ENCODE measurements at regions not wholly inside any gene's neighbourhood (a gene's known extent, or its start where the extent isn't known, plus 50 kb on each side); places are given as distances from the start of the nearest gene placed in this dataset.
A peak's percentile ranks its signal among the peaks of the same experiment; 100 is the strongest.

GRCh38 chr1:175894581-175894980 lies 151.2 kb upstream of the TNR start:
- ATAC-seq, result no peak

DNA sequence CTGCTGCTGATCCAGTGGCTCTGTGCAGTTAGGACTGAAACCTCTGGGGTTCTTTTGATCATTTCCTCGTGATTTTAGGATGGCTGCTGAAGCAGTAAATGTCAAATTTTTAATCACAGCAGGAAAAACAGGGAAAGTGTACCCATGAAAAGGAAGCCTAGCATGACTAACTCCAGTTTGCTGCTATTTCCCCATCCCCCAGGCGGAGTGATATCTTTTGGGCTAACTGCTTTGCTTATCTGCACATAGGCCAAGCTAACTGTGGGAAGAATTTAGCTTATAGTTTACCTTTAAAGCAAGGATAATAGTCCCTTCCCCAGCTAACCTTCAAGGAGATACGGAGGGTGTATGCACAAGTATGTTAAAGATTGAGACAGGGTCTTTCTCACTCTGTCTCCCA lies 149.8 kb upstream of the TNR start:
- ATAC-seq, result no peak

DNA sequence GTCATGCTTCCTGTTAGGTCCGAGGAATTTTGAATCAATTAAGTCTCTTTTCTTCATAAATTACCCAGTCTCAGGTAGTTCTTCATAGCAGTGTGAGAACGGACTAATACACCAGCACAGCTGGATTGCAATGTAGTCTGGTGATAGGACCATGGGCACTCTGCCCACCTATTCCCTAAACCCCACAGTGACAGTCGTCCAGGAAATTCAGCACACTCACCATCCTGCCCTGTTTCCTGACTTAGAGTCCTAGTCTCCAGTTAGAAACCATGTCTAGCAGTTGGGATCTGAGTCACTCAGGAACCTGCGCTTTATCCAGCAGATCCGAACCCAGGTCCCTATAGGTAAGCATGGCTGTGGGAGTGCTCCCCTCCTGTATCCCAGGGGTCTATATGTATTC lies 149.3 kb upstream of the TNR start:
- ATAC-seq, result no peak

DNA sequence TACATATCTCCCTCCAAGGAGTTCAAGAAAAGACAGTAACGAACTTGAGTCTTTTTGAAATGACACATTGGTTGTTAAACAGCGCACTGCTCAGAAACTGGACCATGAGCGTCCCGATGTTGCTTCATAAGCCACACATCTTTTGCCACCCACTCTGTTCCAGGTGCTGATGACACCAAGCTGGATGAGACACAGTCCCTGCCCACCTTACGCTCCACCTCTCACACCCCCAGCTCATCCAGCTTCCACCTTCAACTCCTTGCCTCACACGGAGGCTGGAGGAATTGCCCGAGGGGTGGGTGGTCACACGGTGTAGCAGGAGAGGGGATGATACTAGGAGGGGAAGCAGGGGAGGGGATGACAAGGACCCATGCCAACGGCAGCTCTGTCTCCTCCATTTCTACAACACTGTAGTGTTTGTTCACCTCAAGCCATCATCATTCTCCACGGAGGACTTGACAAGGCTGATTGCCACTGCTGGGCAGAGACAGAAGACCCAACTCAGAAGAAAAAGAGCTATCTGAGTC lies 148.5 kb upstream of the TNR start:
- ATAC-seq, result no peak

- ATAC-seq, result no peak
Observed at GRCh38 chr1:175890958-175891357, 147.6 kb upstream of the TNR start.

- ATAC-seq, result no peak
Observed at GRCh38 chr1:175889848-175890247, 146.5 kb upstream of the TNR start.

DNA sequence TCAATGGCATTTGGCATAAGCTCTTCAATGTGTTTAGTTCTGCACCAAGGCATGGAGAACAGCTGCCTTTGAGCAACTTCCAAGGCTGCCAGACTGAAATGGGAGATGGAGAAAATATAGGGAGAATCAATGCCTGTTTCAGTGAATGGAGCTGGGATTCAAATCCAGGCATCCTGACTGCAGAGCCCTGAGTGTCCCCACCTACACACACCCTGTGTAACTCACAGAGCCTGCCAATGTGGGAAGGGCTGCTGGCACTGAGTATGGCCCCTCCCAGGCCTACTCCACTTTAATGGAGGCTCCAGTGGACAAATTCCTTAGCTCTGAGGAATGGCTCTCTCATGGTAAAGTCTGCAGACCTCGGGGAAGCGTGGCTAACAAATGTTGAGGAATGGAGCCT lies 145.6 kb upstream of the TNR start:
- ATAC-seq, result no peak

DNA sequence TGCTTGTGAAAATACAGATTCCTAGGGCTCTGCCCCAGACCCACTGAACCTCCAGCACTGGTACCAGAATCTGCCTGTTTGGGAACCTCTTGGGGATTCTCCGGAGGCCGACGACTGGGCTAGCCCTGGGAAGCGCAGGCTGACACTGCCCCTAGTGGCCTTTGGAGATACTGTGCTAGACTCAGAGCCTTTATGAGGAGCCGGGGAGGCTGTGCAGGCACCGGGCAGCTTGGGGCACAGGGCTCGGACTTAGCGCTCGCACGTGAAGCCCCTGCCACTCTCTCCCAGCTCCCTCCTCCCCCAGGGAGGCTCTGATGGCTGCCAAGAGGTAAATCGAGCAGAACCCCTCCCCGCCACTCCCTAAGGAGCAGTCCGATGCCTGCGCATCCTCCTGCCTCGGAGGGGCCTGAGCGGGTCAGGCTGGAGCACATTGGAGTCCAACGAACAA lies 144.6 kb upstream of the TNR start:
- ATAC-seq, result peak in 1 of 2 donors; percentile 38

DNA sequence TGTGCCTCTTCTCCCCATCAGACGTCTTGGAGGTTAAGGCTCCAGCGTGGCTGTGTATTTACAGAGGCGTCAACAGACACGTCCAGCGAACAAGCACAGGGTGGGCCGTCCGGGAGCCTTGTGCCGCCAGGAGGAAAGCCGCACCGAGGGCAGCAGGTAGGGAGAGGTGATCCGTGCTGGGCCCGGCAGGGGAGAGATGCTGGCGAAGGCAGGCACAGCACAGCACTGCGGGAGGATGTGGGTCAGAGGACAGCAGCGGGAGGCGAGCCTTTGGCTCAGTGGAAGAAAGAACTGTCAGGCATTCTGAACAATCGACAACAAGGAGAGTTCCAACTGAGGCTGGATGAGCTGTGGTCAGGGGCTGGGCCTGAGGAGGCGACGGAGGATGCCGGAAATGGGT lies 144.1 kb upstream of the TNR start:
- ATAC-seq, result no peak

- ATAC-seq, result no peak
Observed at GRCh38 chr1:175885326-175885725, 141.9 kb upstream of the TNR start.

DNA sequence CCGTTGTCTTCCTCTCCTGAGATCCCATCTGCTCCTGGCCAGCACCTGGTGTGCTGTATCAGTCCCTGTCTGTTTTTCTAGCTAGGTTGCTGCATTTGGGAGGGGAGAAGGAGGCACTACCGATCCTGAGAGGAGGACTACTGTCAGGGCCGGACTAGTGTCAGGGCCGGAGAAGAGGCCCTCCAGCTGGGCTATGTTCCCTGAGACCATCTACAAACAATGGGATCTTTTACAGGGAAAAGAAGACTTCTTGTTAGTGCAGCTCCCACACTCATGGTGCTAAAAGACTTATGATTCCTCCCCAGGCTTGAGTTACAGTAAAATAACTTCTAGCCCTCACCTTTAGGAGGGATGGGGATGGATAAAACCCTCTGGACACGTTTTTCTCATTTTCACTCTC lies 141.0 kb upstream of the TNR start:
- ATAC-seq, result no peak

- ATAC-seq, result no peak
Observed at GRCh38 chr1:175882192-175882591, 138.8 kb upstream of the TNR start.

DNA sequence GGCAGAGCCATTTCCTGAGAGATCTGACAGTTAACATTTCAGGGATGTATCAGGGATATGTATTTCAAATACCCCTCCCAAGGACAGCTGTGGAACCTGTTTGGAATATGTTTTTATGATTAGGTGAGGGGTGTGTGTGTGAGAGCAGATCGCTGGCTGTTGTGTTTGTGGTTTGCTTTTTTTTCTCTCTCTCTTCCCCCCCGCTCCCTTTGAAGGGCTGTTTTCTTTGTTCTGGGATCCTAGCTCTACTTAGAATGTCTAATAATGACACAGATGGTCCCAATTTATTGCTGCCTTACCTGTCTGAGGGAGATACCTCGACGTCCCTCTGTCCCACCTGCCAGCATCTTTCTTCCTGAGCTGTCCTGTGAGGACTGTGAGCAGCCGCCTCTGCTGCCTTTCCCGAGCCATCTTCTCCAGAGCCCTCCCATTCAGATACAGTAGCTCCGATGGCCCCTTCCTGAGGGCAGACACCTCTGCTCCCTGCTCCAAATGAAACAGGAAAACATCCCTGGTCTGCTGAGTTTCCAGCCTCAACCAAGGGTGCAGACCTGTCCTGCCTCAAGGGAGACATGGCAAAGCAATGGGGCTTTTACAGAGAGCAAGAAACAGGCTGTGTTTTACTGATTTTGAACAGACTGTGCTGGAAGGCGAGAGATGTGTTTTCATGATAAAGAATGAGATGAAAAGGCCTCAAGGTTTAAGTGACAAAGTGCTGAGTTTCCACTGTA lies 138.0 kb upstream of the TNR start:
- no peak for ATAC-seq

- no peak for ATAC-seq
Observed at GRCh38 chr1:175878775-175879174, 135.4 kb upstream of the TNR start.

DNA sequence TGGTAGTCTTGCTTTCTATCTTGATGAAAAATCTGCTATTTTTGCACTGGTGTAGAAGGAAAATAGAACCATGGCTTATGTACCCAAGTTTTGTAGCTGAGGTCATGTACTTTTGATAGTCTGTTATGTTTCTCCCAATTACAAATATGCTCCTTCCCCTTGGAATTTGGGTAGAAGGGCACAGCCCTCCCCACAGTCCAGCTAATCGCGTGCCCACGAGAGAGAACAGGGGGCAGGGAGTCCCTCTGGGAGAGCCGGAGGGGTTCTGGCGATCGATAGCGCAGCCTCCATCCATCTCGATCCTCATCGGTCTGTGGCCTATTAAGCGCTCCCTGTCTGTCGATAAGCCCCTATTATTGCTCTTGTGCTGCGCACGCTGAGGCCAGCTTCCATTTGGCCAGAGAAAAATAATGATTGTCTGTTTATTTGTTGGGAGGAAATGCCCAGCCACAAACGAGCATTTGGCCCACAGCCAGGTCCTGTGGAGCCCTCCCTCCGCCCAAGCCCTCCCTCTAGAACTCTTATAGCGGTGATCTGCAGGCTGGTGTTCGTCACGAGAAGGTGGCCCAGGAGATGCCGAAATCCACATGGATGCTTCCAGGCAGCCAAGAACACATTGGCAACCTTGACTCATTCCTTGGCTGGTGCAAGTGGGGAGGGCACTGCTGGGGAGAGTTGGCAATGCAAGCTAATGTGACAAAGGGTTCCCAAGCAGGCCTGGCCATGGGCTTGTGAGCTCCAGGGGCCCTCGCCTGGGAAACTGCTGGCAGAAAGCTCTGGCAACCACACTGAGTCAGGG lies 134.7 kb upstream of the TNR start:
- ATAC-seq, result no peak

GRCh38 chr1:175875556-175875955 lies 132.2 kb upstream of the TNR start:
- no peak for ATAC-seq

GRCh38 chr1:175874081-175874480 lies 130.7 kb upstream of the TNR start:
- ATAC-seq, result no peak

- ATAC-seq, result peak in 1 of 2 donors; percentile 17
Observed at GRCh38 chr1:175873290-175873935, 130.0 kb upstream of the TNR start.

- no peak for ATAC-seq
Observed at GRCh38 chr1:175872588-175872987, 129.2 kb upstream of the TNR start.

GRCh38 chr1:175871647-175872046 lies 128.3 kb upstream of the TNR start:
- ATAC-seq, result no peak

- no peak for ATAC-seq
Observed at GRCh38 chr1:175870217-175870616, 126.8 kb upstream of the TNR start.

- no peak for ATAC-seq
Observed at GRCh38 chr1:175866776-175867175, 123.4 kb upstream of the TNR start.

DNA sequence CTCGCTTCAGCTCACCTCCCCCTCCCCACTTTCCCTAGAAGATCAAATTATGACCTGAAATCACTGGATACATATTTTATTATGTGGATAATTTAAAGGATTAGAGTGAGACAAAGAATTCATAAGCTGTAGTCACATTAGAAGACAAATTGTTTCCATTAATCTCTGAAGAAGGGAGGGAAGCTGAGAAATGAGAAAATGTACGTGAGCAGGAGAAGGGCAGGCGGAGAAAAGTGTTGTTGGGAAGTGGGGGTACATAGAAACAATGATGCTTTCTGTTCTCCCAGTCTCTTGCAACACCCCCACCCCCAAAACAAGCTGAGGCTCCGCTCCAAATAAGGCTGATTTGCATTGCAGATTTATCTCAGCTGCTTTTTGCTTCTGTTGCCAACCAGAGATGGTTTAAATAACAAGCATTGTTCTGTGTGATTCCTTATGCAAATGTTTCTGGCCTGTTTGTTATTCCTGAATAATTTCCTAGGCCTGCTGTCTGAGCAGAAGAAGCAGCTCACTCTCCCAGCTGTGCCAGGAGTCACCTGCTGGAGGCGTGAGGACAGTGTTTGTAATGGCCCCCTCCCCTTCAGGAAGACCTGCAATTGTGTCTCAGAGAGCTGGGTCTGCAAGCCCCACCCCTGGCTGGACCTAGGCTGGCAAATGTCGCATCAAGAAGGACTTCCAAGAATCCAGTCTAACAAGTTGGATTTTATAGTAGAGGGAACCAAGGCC lies 121.8 kb upstream of the TNR start:
- ATAC-seq, result no peak

All from activated CD4-positive, CD25-positive, alpha-beta regulatory T cell treated with anti-CD3 and anti-CD28 coated beads, Interleukin-2, amount 50 U/mL, for 24 hours (primary cell).